H9 (cell line): ENCODE measurements at regions not wholly inside any gene's neighbourhood (a gene's known extent, or its start where the extent isn't known, plus 50 kb on each side); places are given as distances from the start of the nearest gene placed in this dataset.

Experiments used
- DNase-seq: peaks from one replicate; pipeline ENCODE4 v3.0.0-alpha.2; 2017
- H2AFZ ChIP-seq: one replicate; pipeline ENCODE4 v1.6.1; 2013; ENCODE audit warnings: mild to moderate bottlenecking, low read length, control low read depth, moderate library complexity
- H2AK5ac ChIP-seq: 2 replicates; pipeline ENCODE4 v1.6.1; 2013; ENCODE audit warnings: low read length, control low read depth, mixed read lengths; ENCODE audit not compliant: insufficient read length
- H2BK120ac ChIP-seq: one replicate; pipeline ENCODE4 v1.6.1; 2013; ENCODE audit warnings: low read depth, mild to moderate bottlenecking, low read length, control low read depth, inconsistent platforms; ENCODE audit not compliant: poor library complexity, severe bottlenecking
- H2BK12ac ChIP-seq: 2 replicates; pipeline ENCODE4 v1.6.1; 2013; ENCODE audit warnings: low read length, control low read depth, mixed read lengths, low read depth; ENCODE audit not compliant: insufficient read length
- H2BK15ac ChIP-seq: 2 replicates; pipeline ENCODE4 v1.6.1; 2013; ENCODE audit warnings: low read depth, low read length, control low read depth
- H2BK20ac ChIP-seq: one replicate; pipeline ENCODE4 v1.6.1; 2013; ENCODE audit warnings: low read depth, mild to moderate bottlenecking, low read length, control low read depth, inconsistent platforms; ENCODE audit not compliant: poor library complexity, severe bottlenecking
- H2BK5ac ChIP-seq: 2 replicates; pipeline ENCODE4 v1.6.1; 2013; ENCODE audit warnings: low read length, control low read depth, mixed read lengths; ENCODE audit not compliant: insufficient read length
- H3K14ac ChIP-seq: 2 replicates; pipeline ENCODE4 v1.6.1; 2013; ENCODE audit warnings: low read length, control low read depth; ENCODE audit not compliant: insufficient read depth
- H3K18ac ChIP-seq: 2 replicates; pipeline ENCODE4 v1.6.1; 2013; ENCODE audit warnings: low read depth, mild to moderate bottlenecking, mixed read lengths, low read length, control low read depth; ENCODE audit not compliant: insufficient read length
- H3K23ac ChIP-seq: 2 replicates; pipeline ENCODE4 v1.6.1; 2013; ENCODE audit warnings: low read length, control low read depth, mixed read lengths, low read depth; ENCODE audit not compliant: insufficient read length
- H3K23me2 ChIP-seq: 2 replicates; pipeline ENCODE4 v1.6.1; 2013; ENCODE audit warnings: low read depth, mild to moderate bottlenecking, mixed read lengths, low read length, control low read depth; ENCODE audit not compliant: insufficient read length, poor library complexity, severe bottlenecking
- H3K27ac ChIP-seq: 2 replicates; pipeline ENCODE4 v1.5.1; 2013; ENCODE audit warnings: low read length, control low read depth, mixed read lengths, low read depth; ENCODE audit not compliant: insufficient read length
- H3K27me3 ChIP-seq: 2 replicates; pipeline ENCODE4 v1.6.1; 2013; ENCODE audit warnings: low read length, control low read depth, inconsistent platforms; ENCODE audit not compliant: insufficient read depth
- H3K4ac ChIP-seq: 2 replicates; pipeline ENCODE4 v1.6.1; 2013; ENCODE audit warnings: low read depth, mild to moderate bottlenecking, control low read depth, inconsistent platforms, low read length, moderate library complexity
- H3K4me1 ChIP-seq: 2 replicates; pipeline ENCODE4 v1.6.1; 2013; ENCODE audit warnings: low read length, control low read depth, inconsistent platforms; ENCODE audit not compliant: insufficient read depth
- H3K4me2 ChIP-seq: 2 replicates; pipeline ENCODE4 v1.6.1; 2013; ENCODE audit warnings: low read length, control low read depth, mixed read lengths; ENCODE audit not compliant: insufficient read length, insufficient read depth
- H3K56ac ChIP-seq: 2 replicates; pipeline ENCODE4 v1.6.1; 2013; ENCODE audit warnings: low read depth, mild to moderate bottlenecking, mixed read lengths, low read length, control low read depth; ENCODE audit not compliant: insufficient read length
- H3K79me1 ChIP-seq: 2 replicates; pipeline ENCODE4 v1.6.1; 2013; ENCODE audit warnings: low read depth, mild to moderate bottlenecking, moderate library complexity, low read length, control low read depth, inconsistent platforms; ENCODE audit not compliant: insufficient read depth, poor library complexity, severe bottlenecking
- H3K79me2 ChIP-seq: 2 replicates; pipeline ENCODE4 v1.6.1; 2013; ENCODE audit warnings: low read length, control low read depth, inconsistent platforms; ENCODE audit not compliant: insufficient read depth
- H3K9ac ChIP-seq: 2 replicates; pipeline ENCODE4 v1.6.1; 2013; ENCODE audit warnings: low read length, control low read depth, mixed read lengths; ENCODE audit not compliant: insufficient read length; ENCODE audit errors: extremely low read depth
- H3K9me3 ChIP-seq: one replicate; pipeline ENCODE4 v1.6.1; 2013; ENCODE audit warnings: low read depth, low read length, inconsistent platforms; ENCODE audit not compliant: control insufficient read depth
- H3T11ph ChIP-seq: one replicate; pipeline ENCODE4 v1.6.1; 2013; ENCODE audit warnings: mild to moderate bottlenecking, low read length, control low read depth, inconsistent platforms
- H4K20me1 ChIP-seq: one replicate; pipeline ENCODE4 v1.6.1; 2013; ENCODE audit not compliant: control insufficient read depth, insufficient read length, insufficient read depth
- H4K5ac ChIP-seq: 2 replicates; pipeline ENCODE4 v1.6.1; 2013; ENCODE audit warnings: low read depth, mild to moderate bottlenecking, mixed read lengths, low read length, control low read depth; ENCODE audit not compliant: insufficient read length
- H4K8ac ChIP-seq: replicated peaks from 2 replicates; pipeline ENCODE4 v1.6.1; 2013; ENCODE audit warnings: low read length, control low read depth, mixed read lengths, low read depth; ENCODE audit not compliant: insufficient read length
- H4K91ac ChIP-seq: 2 replicates; pipeline ENCODE4 v1.6.1; 2013; ENCODE audit warnings: low read depth, mild to moderate bottlenecking, moderate library complexity, mixed read lengths, low read length, control low read depth; ENCODE audit not compliant: insufficient read length
- H3K27ac Mint-ChIP-seq, 3 experiments: 2 replicates in 2 of 3; 3 replicates in 1 of 3; pipeline ENCODE4 v1.8.0; 2020 to 2021; ENCODE audit warnings: mixed read lengths in 3 of 3, mild to moderate bottlenecking in 1 of 3, moderate library complexity in 1 of 3
- H3K27me3 Mint-ChIP-seq: 2 replicates; pipeline ENCODE4 v1.8.0; 2021; ENCODE audit warnings: low read depth, mild to moderate bottlenecking, moderate library complexity, mixed read lengths
- H3K36me3 Mint-ChIP-seq, 3 experiments: 2 replicates in 2 of 3; 3 replicates in 1 of 3; pipeline ENCODE4 v1.8.0; 2020 to 2021; ENCODE audit warnings: low read depth in 3 of 3, mixed read lengths in 3 of 3; ENCODE audit not compliant: insufficient read depth in 1 of 3
- H3K4me1 Mint-ChIP-seq, 2 experiments: 2 replicates each; pipeline ENCODE4 v1.8.0; 2020; ENCODE audit warnings: mixed read lengths in 2 of 2
- H3K4me3 Mint-ChIP-seq, 2 experiments: 2 replicates in 1 of 2; 3 replicates in 1 of 2; pipeline ENCODE4 v1.8.0; 2020 to 2021; ENCODE audit warnings: mild to moderate bottlenecking in 2 of 2, mixed read lengths in 2 of 2, moderate library complexity in 1 of 2
- H3K9me3 Mint-ChIP-seq, 2 experiments: 2 replicates in 1 of 2; 3 replicates in 1 of 2; pipeline ENCODE4 v1.8.0; 2020; ENCODE audit warnings: mild to moderate bottlenecking in 2 of 2, mixed read lengths in 2 of 2, moderate library complexity in 1 of 2
- WGBS: extraction: QIAGEN DNeasy Blood & Tissue Kit; methylation state at CpG from one replicate; pipeline ENCODE4 v1.1.7; 2013; ENCODE audit warnings: missing lambda C conversion rate, low lambda C conversion rate, mixed read lengths; ENCODE audit not compliant: insufficient read length; ENCODE audit errors: extremely low coverage; 5-methylcytosine and 5-hydroxymethylcytosine counted together
- TF ChIP-seq, protein P1 (sequence below): fragments of 200-600 bp; sonication (generic); conservative IDR thresholded peaks from 3 replicates; pipeline ENCODE4 v1.8.0; 2021; ENCODE audit warnings: antibody characterized with exemption, mild to moderate bottlenecking

- Histone ChIP-seq H3K4ac (no peak overlapping the region), H2AFZ (no peak overlapping the region), H3K14ac (no peak overlapping the region), H2BK5ac (no peak overlapping the region), H4K20me1 (no peaks in the 10 kb centered on the region), H3K56ac (no peak overlapping the region), H3K4me2 (no peak overlapping the region), H3K79me1 (no peaks in the 10 kb centered on the region), H3K9ac (no peak overlapping the region), H3K18ac (no peak overlapping the region), H3K9me3 (no peaks in the 10 kb centered on the region), H2BK20ac (no peak overlapping the region), H3K27me3 (no peaks in the 10 kb centered on the region), H3K23ac (no peak overlapping the region), H3K4me1 (0 out of 2 replicates have a peak, but pooled peaks cover 2% of the 10 kb centered on the region), H3K79me2 (no peaks in the 10 kb centered on the region), H2BK120ac (no peak overlapping the region), H2AK5ac (no peak overlapping the region), H3K27ac (no peak overlapping the region), H3K23me2 (no peaks in the 10 kb centered on the region), H4K5ac (no peak overlapping the region), H2BK15ac (no peak overlapping the region), H2BK12ac (no peak overlapping the region), H4K91ac (no peak overlapping the region), H3T11ph (no peak overlapping the region), H4K8ac (no peak overlapping the region)
- WGBS: no CpG with 5 or more reads among the region's 7 CpGs
- no peaks in the 10 kb centered on the region for H3K36me3 Mint-ChIP-seq
- TF ChIP-seq, protein P1, sequence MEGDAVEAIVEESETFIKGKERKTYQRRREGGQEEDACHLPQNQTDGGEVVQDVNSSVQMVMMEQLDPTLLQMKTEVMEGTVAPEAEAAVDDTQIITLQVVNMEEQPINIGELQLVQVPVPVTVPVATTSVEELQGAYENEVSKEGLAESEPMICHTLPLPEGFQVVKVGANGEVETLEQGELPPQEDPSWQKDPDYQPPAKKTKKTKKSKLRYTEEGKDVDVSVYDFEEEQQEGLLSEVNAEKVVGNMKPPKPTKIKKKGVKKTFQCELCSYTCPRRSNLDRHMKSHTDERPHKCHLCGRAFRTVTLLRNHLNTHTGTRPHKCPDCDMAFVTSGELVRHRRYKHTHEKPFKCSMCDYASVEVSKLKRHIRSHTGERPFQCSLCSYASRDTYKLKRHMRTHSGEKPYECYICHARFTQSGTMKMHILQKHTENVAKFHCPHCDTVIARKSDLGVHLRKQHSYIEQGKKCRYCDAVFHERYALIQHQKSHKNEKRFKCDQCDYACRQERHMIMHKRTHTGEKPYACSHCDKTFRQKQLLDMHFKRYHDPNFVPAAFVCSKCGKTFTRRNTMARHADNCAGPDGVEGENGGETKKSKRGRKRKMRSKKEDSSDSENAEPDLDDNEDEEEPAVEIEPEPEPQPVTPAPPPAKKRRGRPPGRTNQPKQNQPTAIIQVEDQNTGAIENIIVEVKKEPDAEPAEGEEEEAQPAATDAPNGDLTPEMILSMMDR: no peak
- H3K9me3 Mint-ChIP-seq: no peaks in the 10 kb centered on the region
- H3K27ac Mint-ChIP-seq: no peak overlapping the region
- no peak overlapping the region for H3K4me3 Mint-ChIP-seq
- no peak for DNase-seq
- H3K4me1 Mint-ChIP-seq: peaks cover 6 to 9% of the 10 kb centered on the region in 2 experiments
- H3K27me3 Mint-ChIP-seq: no peaks in the 10 kb centered on the region
Observed at GRCh38 chr21:34227386-34227852, 136.4 kb upstream of the KCNE2 start.
